Osteocyte (in vitro differentiated cells): ENCODE measurements at regions not wholly inside any gene's neighbourhood (a gene's known extent, or its start where the extent isn't known, plus 50 kb on each side); places are given as distances from the start of the nearest gene placed in this dataset.

Experiments used
- DNase-seq: peaks from one replicate; pipeline ENCODE4 v3.0.0; 2021; ENCODE audit warnings: mixed read lengths; ENCODE audit not compliant: unreplicated experiment; ENCODE audit errors: extremely low spot score
- H3K27ac Mint-ChIP-seq: one replicate; pipeline ENCODE4 v1.8.0; 2021; ENCODE audit warnings: mild to moderate bottlenecking, mixed read lengths; ENCODE audit not compliant: unreplicated experiment
- H3K27me3 Mint-ChIP-seq: one replicate; pipeline ENCODE4 v1.8.0; 2021; ENCODE audit warnings: mixed read lengths; ENCODE audit not compliant: unreplicated experiment
- H3K36me3 Mint-ChIP-seq: one replicate; pipeline ENCODE4 v1.8.0; 2021; ENCODE audit warnings: mixed read lengths; ENCODE audit not compliant: unreplicated experiment
- H3K4me1 Mint-ChIP-seq: one replicate; pipeline ENCODE4 v1.8.0; 2021; ENCODE audit warnings: mixed read lengths; ENCODE audit not compliant: unreplicated experiment
- H3K4me3 Mint-ChIP-seq: one replicate; pipeline ENCODE4 v1.8.0; 2021; ENCODE audit warnings: mild to moderate bottlenecking, moderate library complexity, mixed read lengths; ENCODE audit not compliant: unreplicated experiment
- H3K9me3 Mint-ChIP-seq: one replicate; pipeline ENCODE4 v1.8.0; 2021; ENCODE audit warnings: mixed read lengths; ENCODE audit not compliant: unreplicated experiment
- TF ChIP-seq, protein P1 (sequence below): fragments of 200-600 bp; sonication (generic); IDR thresholded peaks from 2 replicates; pipeline ENCODE4 v1.5.0; 2021; ENCODE audit warnings: antibody characterized with exemption, mild to moderate bottlenecking, moderate library complexity

DNA sequence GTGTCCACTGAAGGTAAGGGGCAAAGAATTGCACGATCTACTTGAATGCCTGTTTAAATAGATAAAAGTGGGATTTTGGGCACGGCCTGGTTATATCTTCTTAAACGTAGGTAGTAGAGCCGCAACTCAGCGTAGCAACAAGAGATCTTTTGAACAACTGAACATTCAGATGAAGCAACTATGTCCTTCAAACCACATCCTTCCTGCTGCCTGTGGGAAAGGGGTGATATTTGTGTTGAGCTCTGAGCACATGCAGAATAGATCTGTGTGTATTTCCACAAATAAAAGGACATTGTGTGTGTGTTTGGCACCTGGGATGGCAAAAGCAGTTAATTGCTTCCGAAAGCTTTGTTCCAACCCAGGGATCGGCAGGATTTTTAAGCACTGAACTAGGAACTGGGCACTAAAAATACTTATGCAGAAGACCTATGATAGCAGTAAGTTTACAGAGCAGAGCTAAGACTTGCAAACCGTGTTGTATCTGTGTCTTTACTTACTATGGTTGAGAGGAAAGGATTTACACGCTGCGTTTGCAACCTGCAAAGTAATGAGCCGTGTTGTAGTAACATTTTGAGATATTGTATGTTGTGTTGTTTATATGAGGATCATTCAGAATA lies 333.4 kb downstream of the CHRM3 start:
- DNase-seq = no peak
- no peaks in the 10 kb centered on the region for H3K36me3 Mint-ChIP-seq
- H3K27me3 Mint-ChIP-seq = peaks cover 11% of the 10 kb centered on the region
- no peak overlapping the region for H3K27ac Mint-ChIP-seq
- no peaks in the 10 kb centered on the region for H3K9me3 Mint-ChIP-seq
- TF ChIP-seq, protein P1, sequence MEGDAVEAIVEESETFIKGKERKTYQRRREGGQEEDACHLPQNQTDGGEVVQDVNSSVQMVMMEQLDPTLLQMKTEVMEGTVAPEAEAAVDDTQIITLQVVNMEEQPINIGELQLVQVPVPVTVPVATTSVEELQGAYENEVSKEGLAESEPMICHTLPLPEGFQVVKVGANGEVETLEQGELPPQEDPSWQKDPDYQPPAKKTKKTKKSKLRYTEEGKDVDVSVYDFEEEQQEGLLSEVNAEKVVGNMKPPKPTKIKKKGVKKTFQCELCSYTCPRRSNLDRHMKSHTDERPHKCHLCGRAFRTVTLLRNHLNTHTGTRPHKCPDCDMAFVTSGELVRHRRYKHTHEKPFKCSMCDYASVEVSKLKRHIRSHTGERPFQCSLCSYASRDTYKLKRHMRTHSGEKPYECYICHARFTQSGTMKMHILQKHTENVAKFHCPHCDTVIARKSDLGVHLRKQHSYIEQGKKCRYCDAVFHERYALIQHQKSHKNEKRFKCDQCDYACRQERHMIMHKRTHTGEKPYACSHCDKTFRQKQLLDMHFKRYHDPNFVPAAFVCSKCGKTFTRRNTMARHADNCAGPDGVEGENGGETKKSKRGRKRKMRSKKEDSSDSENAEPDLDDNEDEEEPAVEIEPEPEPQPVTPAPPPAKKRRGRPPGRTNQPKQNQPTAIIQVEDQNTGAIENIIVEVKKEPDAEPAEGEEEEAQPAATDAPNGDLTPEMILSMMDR = no peak
- no peak overlapping the region for H3K4me3 Mint-ChIP-seq
- H3K4me1 Mint-ChIP-seq = no peaks in the 10 kb centered on the region

DNA sequence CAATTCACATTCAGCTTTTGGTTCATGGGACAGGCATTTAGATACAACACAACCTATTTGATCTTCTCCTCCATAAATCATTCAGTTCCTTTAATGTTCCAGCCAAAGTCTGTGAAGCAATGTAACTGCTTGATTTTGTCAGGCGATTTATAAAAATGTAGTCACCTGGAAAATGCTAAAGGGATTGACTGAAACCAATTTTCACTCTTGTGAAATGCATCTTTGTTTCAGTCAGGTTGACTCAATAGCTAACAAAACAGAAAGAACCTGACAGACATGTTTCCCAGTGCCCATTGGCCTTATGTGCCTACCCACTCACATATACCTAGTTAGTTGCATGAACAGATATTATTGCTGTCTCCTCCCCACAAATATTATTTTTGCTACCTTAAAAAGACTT lies 335.7 kb downstream of the CHRM3 start:
- H3K4me3 Mint-ChIP-seq = no peak overlapping the region
- DNase-seq = no peak
- H3K36me3 Mint-ChIP-seq = no peaks in the 10 kb centered on the region
- no peaks in the 10 kb centered on the region for H3K9me3 Mint-ChIP-seq
- TF ChIP-seq, protein P1 = no peak
- peaks cover 11% of the 10 kb centered on the region for H3K27me3 Mint-ChIP-seq
- no peaks in the 10 kb centered on the region for H3K4me1 Mint-ChIP-seq
- no peak overlapping the region for H3K27ac Mint-ChIP-seq

DNA sequence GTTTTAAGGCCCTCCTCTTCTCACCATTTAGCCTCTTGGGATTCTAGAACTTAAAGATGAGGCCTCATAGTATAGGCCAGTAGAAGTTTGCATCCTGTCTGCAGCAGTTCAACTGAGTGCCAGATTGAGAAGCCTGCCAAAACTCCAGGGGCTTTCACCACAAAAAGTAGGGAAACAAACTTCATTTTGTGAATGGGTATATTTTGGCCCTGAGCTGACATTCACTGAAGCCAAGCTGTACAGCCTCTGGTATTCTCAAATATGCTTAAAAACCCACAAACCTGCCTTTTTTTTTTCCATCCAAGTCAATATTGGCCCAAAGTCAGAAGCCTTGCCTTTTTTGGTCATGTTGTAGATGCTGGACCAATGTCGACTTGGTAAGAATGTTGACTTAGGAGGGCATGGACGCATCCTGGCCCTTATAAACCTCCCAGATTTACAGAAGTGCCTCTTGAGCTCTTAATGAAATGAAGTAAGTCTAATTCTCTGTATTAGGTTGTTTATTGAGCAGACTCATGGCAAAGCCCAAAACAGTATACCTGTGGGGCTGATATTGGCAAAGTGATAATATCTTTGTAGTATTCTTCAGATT lies 337.5 kb downstream of the CHRM3 start:
- Mint-ChIP-seq H3K27me3 (peaks cover 12% of the 10 kb centered on the region), H3K4me3 (no peak overlapping the region), H3K4me1 (no peaks in the 10 kb centered on the region), H3K36me3 (no peaks in the 10 kb centered on the region), H3K9me3 (no peaks in the 10 kb centered on the region), H3K27ac (no peak overlapping the region)
- TF ChIP-seq, protein P1 = no peak
- no peak for DNase-seq

DNA sequence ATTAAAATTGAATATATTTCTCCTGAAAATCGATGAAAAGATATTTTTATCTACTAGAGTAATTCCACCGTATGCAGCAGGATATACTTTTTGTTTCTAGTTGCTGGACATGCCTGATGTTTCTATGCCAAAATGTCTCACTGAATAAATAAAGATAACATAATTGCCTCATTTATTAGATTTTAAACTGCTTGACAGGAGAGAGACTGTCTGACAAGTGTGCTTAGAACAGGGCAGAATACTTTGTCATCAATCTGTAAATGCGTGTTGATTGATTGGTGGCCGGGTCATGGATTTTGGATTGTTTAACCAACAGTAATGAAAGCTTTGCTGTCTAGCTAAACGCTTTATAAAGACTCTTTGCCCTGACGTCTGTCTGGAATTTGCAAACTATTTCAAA lies 339.0 kb downstream of the CHRM3 start:
- TF ChIP-seq, protein P1 = no peak
- H3K9me3 Mint-ChIP-seq = no peaks in the 10 kb centered on the region
- H3K36me3 Mint-ChIP-seq = no peaks in the 10 kb centered on the region
- peaks cover 9% of the 10 kb centered on the region for H3K27me3 Mint-ChIP-seq
- no peaks in the 10 kb centered on the region for H3K4me1 Mint-ChIP-seq
- DNase-seq = no peak
- no peak overlapping the region for H3K27ac Mint-ChIP-seq
- H3K4me3 Mint-ChIP-seq = no peak overlapping the region

DNA sequence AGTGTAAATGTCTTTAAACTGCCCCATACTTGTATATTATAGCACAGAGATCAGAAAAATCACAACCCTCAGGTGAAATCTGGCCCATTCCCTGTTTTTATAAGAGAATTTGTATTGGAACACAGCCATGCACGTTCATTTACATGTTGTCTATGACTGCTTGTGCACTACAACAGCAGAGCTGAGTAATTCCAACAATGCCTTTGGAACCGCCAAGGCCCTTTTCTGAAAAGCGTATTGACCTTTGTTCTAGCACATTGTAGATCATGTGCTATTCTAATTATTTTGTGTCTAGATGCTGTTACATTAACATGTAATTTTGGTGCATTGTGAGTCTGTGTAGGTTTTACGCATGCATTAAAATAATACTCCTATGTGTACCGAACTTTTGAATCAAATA lies 339.6 kb downstream of the CHRM3 start:
- Mint-ChIP-seq H3K27ac (no peak overlapping the region), H3K36me3 (no peaks in the 10 kb centered on the region), H3K27me3 (peaks cover 8% of the 10 kb centered on the region), H3K4me3 (no peak overlapping the region), H3K9me3 (no peaks in the 10 kb centered on the region), H3K4me1 (no peaks in the 10 kb centered on the region)
- TF ChIP-seq, protein P1 = no peak
- no peak for DNase-seq
